ENCODE measurements at regions not wholly inside any gene's neighbourhood (a gene's known extent, or its start where the extent isn't known, plus 50 kb on each side); places are given as distances from the start of the nearest gene placed in this dataset.

DNA sequence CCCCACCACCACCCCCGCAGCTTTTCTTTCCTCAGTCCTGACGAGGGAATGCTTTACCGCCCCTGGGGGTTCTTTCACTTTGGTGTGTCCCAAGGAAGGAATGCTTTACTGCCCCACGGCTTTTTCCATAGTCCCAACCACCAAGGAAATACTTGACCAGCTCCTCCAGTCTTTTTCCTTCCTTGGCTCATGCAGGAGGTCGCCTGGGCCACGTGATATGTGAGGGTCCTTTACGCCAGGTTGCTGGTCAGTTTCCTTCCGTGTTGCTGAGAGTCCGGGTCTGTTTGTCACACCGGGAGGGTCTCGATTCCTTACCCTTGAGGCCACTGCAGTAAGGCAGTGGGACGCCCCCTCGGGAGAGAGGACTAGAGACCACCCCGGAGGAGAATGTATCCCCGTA is 58.9 kb upstream of the CDH4 start (continued):
- TF ChIP-seq, protein P1, sequence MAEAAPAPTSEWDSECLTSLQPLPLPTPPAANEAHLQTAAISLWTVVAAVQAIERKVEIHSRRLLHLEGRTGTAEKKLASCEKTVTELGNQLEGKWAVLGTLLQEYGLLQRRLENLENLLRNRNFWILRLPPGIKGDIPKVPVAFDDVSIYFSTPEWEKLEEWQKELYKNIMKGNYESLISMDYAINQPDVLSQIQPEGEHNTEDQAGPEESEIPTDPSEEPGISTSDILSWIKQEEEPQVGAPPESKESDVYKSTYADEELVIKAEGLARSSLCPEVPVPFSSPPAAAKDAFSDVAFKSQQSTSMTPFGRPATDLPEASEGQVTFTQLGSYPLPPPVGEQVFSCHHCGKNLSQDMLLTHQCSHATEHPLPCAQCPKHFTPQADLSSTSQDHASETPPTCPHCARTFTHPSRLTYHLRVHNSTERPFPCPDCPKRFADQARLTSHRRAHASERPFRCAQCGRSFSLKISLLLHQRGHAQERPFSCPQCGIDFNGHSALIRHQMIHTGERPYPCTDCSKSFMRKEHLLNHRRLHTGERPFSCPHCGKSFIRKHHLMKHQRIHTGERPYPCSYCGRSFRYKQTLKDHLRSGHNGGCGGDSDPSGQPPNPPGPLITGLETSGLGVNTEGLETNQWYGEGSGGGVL (tag by site-specific recombination; IDR thresholded peaks at IDR 0.05), result no peak
- TF ChIP-seq ZBTB21 (tag by site-specific recombination; IDR thresholded peaks at IDR 0.05) (no peak), ZNF518A (tag by site-specific recombination; conservative IDR thresholded peaks at IDR 0.05; ENCODE audit: low read depth) (no peak), ZNF621 (tag by site-specific recombination; IDR thresholded peaks at IDR 0.05) (no peak), KLF17 (tag by site-specific recombination; IDR thresholded peaks at IDR 0.05) (no peak), ZNF596 (tag by site-specific recombination; IDR thresholded peaks at IDR 0.05) (no peak), OVOL3 (tag by site-specific recombination; IDR thresholded peaks at IDR 0.05) (no peak), ZNF37A (tag by site-specific recombination; IDR thresholded peaks at IDR 0.05) (no peak), FEZF1 (tag by site-specific recombination; IDR thresholded peaks at IDR 0.05) (no peak), ZNF248 (tag by site-specific recombination; IDR thresholded peaks at IDR 0.05) (no peak)

All from HEK293 (cell line).